ENCODE measurements at regions not wholly inside any gene's neighbourhood (a gene's known extent, or its start where the extent isn't known, plus 50 kb on each side); places are given as distances from the start of the nearest gene placed in this dataset.

GRCh38 chr3:135622215-135622614 is 343.3 kb upstream of the PPP2R3A start:
- intact Hi-C loops (cut with DNase I): no loop called here
- no peak for DNase-seq
- Histone ChIP-seq H3K36me3 (no peaks in the 10 kb centered on the region), H3K27me3 (no peaks in the 10 kb centered on the region), H3K4me3 (no peak overlapping the region), H3K9me3 (no peaks in the 10 kb centered on the region), H3K4me1 (no peaks in the 10 kb centered on the region), H3K27ac (no peak overlapping the region)
- no peak for TF ChIP-seq CTCF (IDR thresholded peaks at IDR 0.05)
- no peak for ATAC-seq

DNA sequence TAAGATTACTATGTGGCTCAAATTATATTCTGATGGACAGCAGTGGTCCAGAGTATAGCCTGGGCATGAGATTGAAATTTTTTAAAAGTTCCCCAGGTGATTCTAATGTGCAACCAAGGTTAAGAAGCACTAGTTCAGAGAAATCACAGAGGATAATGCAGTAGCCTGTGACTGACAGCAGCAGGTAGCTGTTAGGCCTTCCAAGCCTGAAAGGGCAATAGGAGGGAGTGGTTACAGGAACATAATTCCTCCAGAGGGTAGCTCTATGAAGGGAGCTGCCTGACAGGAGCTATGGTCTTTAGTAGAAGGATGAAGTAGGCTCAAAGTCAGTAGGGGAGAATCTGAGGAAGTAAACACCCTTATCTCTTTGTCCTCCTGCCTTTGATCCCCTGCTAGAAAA is 342.9 kb upstream of the PPP2R3A start:
- Histone ChIP-seq H3K9me3 (no peaks in the 10 kb centered on the region), H3K27me3 (no peaks in the 10 kb centered on the region), H3K4me3 (no peak overlapping the region), H3K4me1 (no peaks in the 10 kb centered on the region), H3K27ac (no peak overlapping the region), H3K36me3 (no peaks in the 10 kb centered on the region)
- no peak for ATAC-seq
- no peak for DNase-seq
- TF ChIP-seq CTCF (IDR thresholded peaks at IDR 0.05): no peak
- intact Hi-C loops (cut with DNase I): no loop called here

DNA sequence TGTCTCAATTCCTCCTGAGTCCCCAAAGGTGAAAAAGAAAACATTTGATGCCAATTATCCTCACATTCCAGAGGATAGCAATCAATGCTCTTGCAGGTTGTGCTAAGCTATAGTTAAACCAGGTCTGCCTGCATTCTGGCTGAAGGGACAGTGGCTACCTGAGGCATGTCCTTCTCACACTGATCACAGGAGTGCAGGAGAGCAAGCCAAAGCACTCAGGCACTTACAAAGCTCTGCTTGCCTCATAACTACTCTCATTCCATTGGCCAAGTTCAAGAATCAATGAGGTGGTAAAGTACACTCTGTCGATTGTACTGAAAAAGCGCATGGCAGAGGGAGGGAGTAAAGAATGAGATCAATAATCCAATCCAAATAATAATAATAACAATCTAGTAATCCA is 342.0 kb upstream of the PPP2R3A start:
- Histone ChIP-seq H3K27ac (no peak overlapping the region), H3K36me3 (no peaks in the 10 kb centered on the region), H3K9me3 (no peaks in the 10 kb centered on the region), H3K4me3 (no peak overlapping the region), H3K4me1 (no peaks in the 10 kb centered on the region), H3K27me3 (no peaks in the 10 kb centered on the region)
- ATAC-seq: no peak
- no peak for TF ChIP-seq CTCF (IDR thresholded peaks at IDR 0.05)
- intact Hi-C loops (cut with DNase I): no loop called here
- no peak for DNase-seq

DNA sequence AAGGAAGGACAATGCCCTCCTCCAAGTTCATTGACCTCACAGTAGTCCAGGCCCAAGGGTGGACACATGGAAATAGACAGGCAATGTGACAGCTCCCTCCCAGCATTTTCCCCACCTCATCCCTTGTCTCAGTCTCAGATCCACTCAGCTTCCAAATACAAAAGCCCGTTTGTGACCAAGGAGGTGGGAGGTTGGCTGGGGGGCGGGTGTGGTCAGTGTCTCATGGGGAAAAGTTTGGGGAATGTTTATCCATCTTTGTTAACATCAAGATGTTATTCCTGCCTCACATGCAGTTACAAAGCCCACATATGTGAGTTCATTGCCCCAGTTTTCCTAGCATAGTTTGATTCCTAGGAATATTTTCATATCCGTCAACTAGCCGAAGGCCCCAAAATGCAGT is 338.5 kb upstream of the PPP2R3A start:
- ATAC-seq (no peak), DNase-seq (no peak)
- intact Hi-C loops (cut with DNase I): no loop called here
- no peak overlapping the region for H3K27ac ChIP-seq
- no peaks in the 10 kb centered on the region for H3K4me1 ChIP-seq
- no peaks in the 10 kb centered on the region for H3K36me3 ChIP-seq
- no peak for TF ChIP-seq CTCF (IDR thresholded peaks at IDR 0.05)
- no peak overlapping the region for H3K4me3 ChIP-seq
- no peaks in the 10 kb centered on the region for H3K9me3 ChIP-seq
- no peaks in the 10 kb centered on the region for H3K27me3 ChIP-seq

DNA sequence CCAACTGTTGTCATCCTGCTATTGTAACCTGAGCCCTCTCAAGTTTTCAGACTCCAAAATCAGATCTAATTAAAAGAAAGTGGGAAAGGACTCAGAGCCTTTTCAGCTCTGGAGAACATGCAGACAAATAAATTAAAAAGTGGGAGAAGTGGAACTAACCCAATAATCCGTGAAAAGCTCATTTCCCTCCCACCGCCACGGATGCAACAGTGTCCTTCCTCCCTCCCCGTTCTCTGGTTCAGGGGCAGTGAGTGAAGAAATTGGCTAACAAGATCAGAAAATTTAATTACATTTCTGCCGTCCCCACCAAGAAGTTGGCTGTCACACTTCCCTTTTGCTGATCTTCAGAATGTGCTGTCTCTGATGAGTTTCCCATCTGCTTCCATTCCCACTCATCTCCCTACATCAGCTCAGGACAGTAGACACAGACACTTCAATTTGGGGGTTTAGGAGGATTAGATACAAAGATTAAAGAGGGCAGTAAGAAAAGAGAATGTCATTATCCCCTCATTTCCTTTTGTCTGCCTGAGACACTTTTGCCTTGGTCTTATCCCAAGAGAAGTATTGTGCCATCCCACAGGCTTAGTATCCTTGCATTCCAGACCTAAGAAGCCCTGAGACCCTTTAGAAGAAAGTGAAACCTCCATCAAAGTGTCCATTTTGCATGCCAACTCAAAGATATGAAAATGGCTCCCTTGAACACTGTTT is 335.7 kb upstream of the PPP2R3A start:
- no peak overlapping the region for H3K27ac ChIP-seq
- DNase-seq (no peak), ATAC-seq (no peak)
- no peaks in the 10 kb centered on the region for H3K9me3 ChIP-seq
- H3K4me3 ChIP-seq: no peak overlapping the region
- no peaks in the 10 kb centered on the region for H3K27me3 ChIP-seq
- intact Hi-C loops (cut with DNase I): no loop called here
- no peaks in the 10 kb centered on the region for H3K36me3 ChIP-seq
- no peaks in the 10 kb centered on the region for H3K4me1 ChIP-seq
- no peak for TF ChIP-seq CTCF (IDR thresholded peaks at IDR 0.05)
